ENCODE measurements at regions not wholly inside any gene's neighbourhood (a gene's known extent, or its start where the extent isn't known, plus 50 kb on each side); places are given as distances from the start of the nearest gene placed in this dataset.

DNA sequence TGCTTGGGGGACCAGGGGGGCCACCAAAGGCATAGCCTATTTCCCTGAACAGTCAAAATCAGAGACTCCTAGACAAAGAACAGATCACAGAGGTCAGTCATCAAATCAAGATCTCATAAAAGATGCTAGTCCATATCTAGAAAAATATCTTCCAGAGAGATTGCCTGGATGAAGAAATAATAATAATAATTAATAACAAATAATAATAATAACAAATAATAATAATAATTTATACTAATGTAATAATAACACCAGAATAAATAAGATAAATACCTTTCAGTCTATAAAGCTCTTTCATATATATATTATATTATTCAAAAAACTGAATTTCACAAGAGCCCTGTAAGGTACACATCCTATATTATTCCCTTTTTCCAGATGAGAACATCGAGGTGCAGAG lies 129.6 kb downstream of the PAX1 start:
- CTCF ChIA-PET: no interaction called here
- Mint-ChIP-seq H3K4me1 (no peaks in the 10 kb centered on the region), H3K36me3 (ENCODE audit: low read depth) (no peaks in the 10 kb centered on the region), H3K4me3 (no peak overlapping the region), H3K27me3 (no peaks in the 10 kb centered on the region), H3K27ac (no peak overlapping the region), H3K9me3 (peaks cover 3% of the 10 kb centered on the region)
- no peak for ATAC-seq (ENCODE audit: low read depth)
- POLR2A ChIA-PET: no interaction called here
- no peak for TF ChIP-seq CTCF (IDR thresholded peaks at IDR 0.05)
- DNase-seq: no peak
- intact Hi-C loops (cut with micrococcal nuclease): no loop called here

GRCh38 chr20:21832442-21833385 lies 127.2 kb downstream of the PAX1 start:
- Mint-ChIP-seq H3K27me3 (no peaks in the 10 kb centered on the region), H3K4me1 (no peaks in the 10 kb centered on the region), H3K27ac (no peak overlapping the region), H3K9me3 (peaks cover 3% of the 10 kb centered on the region), H3K4me3 (no peak overlapping the region), H3K36me3 (ENCODE audit: low read depth) (no peaks in the 10 kb centered on the region)
- no peak for TF ChIP-seq CTCF (IDR thresholded peaks at IDR 0.05)
- ATAC-seq (ENCODE audit: low read depth) (no peak), DNase-seq (no peak)
- POLR2A ChIA-PET: no interaction called here
- intact Hi-C loops (cut with micrococcal nuclease): no loop called here
- CTCF ChIA-PET: no interaction called here

GRCh38 chr20:21826976-21827375 lies 121.5 kb downstream of the PAX1 start:
- POLR2A ChIA-PET: no interaction called here
- no peaks in the 10 kb centered on the region for H3K9me3 Mint-ChIP-seq
- ATAC-seq (ENCODE audit: low read depth) (no peak), DNase-seq (no peak)
- H3K4me1 Mint-ChIP-seq: no peaks in the 10 kb centered on the region
- H3K36me3 Mint-ChIP-seq (ENCODE audit: low read depth): no peaks in the 10 kb centered on the region
- TF ChIP-seq CTCF (IDR thresholded peaks at IDR 0.05): no peak
- H3K4me3 Mint-ChIP-seq: no peak overlapping the region
- CTCF ChIA-PET: no interaction called here
- H3K27me3 Mint-ChIP-seq: no peaks in the 10 kb centered on the region
- no peak overlapping the region for H3K27ac Mint-ChIP-seq
- intact Hi-C loops (cut with micrococcal nuclease): no loop called here

- intact Hi-C loops (cut with micrococcal nuclease): no loop called here
- CTCF ChIA-PET: no interaction called here
These were observed 115.9 kb downstream of the PAX1 start for GRCh38 chr20:21821358-21821757.

GRCh38 chr20:21820688-21821087 lies 115.2 kb downstream of the PAX1 start:
- no peaks in the 10 kb centered on the region for H3K27me3 Mint-ChIP-seq
- ATAC-seq (ENCODE audit: low read depth): no peak
- ChIA-PET CTCF (no interaction called here), POLR2A (no interaction called here)
- H3K4me1 Mint-ChIP-seq: no peaks in the 10 kb centered on the region
- H3K27ac Mint-ChIP-seq: no peak overlapping the region
- no peak for DNase-seq
- no peak overlapping the region for H3K4me3 Mint-ChIP-seq
- no peaks in the 10 kb centered on the region for H3K9me3 Mint-ChIP-seq
- intact Hi-C loops (cut with micrococcal nuclease): no loop called here
- TF ChIP-seq CTCF (IDR thresholded peaks at IDR 0.05): no peak
- no peaks in the 10 kb centered on the region for H3K36me3 Mint-ChIP-seq (ENCODE audit: low read depth)

More at GRCh38 chr20:21821358-21821757, 115.9 kb downstream of the PAX1 start:
- Mint-ChIP-seq H3K4me3 (no peak overlapping the region), H3K27me3 (no peaks in the 10 kb centered on the region), H3K36me3 (ENCODE audit: low read depth) (no peaks in the 10 kb centered on the region), H3K27ac (no peak overlapping the region), H3K9me3 (no peaks in the 10 kb centered on the region), H3K4me1 (no peaks in the 10 kb centered on the region)
- DNase-seq (no peak), ATAC-seq (ENCODE audit: low read depth) (no peak)
- POLR2A ChIA-PET: no interaction called here
- no peak for TF ChIP-seq CTCF (IDR thresholded peaks at IDR 0.05)
